Ammon's horn (tissue), 1 donor: ENCODE measurements at regions not wholly inside any gene's neighbourhood (a gene's known extent, or its start where the extent isn't known, plus 50 kb on each side); places are given as distances from the start of the nearest gene placed in this dataset.
A peak's percentile ranks its signal among the peaks of the same experiment; 100 is the strongest.

Experiments
- DNase-seq: peaks from one replicate; pipeline ENCODE4 v3.0.0-alpha.2; 2016; ENCODE audit warnings: low spot score

DNA sequence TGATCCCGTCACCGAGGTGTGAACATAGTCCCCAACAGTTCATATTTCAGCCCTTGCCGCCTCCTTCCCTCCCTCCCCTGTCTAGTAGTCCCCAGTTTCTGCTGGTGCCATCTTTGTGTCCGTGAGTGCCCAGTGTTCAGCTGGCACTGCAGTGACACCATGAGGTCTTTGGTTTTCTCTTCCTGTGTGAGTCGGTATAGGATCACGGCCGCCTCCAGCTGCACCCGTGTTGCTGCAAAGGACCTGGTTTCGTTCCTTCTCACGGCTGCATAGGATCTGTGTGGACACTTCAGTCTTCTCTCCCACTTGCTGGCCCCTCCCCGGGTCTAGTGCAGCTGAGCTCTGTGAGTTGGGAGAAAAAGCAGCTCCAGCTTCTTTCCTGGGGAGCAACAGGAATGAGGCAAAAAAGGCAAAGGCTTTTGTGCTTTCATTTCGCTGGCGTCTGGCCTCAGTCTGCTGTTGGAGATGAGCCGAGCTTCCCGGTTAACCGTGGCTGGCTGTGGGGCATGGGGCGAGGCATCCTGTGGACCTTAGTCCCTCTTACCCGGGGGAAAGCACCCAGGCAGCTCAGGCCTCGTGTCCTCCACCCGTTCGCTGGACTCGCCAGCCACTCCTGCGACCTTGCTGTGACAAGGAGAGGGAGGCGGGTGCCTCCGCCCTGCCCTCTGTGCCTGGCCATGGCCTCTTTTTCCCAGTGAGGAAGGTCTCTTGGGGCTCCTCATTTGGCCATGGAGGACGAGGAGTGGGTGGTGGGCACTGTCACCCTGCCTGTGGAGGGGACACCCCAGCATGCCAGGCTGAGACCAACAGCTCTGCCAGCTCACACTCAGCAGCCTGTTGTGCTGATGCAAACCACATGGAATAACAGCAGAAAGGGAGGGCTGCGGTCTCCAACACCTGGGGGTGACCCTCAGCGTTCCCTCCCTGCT is 196.5 kb downstream of the TEX29 start:
- no peak for DNase-seq

DNA sequence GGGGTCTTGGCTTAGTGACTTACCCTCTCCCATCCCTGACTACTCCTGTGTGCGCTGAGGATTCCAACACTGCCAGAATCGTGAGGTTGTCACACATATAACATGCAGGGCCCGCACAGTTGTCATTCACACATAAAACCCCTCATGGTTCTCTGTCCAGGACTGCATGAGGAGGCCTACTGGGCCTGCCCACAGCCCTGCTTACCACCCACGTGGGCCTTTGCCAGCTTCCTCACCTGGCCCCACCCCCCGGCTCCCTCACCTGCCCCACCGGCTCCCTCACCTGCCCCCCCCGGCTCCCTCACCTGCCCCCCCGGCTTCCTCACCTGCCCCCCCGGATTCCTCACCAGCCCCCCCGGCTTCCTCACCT is 197.2 kb downstream of the TEX29 start:
- no peak for DNase-seq

GRCh38 chr13:111518161-111518792 is 197.8 kb downstream of the TEX29 start:
- DNase-seq = no peak

DNA sequence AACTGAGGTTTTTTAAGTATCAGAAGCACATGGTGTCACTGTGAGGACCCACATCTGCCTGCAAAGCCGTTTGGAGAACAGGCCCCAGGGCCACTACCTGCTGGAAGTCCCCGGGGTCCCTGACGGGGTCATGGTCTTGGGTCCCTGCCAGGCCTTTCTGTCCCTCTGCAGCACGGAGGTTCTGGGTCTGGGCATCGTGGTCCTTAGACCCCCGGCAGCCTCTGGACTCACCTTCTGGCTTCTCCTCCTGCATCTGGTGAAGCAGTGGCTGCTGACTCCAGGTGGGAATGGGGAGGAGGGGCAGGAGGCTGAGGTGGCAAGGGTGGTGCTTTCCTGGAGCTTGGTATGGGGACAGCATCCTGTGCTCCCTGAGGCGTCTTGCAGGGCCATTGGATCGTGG is 198.6 kb downstream of the TEX29 start:
- DNase-seq = no peak

DNA sequence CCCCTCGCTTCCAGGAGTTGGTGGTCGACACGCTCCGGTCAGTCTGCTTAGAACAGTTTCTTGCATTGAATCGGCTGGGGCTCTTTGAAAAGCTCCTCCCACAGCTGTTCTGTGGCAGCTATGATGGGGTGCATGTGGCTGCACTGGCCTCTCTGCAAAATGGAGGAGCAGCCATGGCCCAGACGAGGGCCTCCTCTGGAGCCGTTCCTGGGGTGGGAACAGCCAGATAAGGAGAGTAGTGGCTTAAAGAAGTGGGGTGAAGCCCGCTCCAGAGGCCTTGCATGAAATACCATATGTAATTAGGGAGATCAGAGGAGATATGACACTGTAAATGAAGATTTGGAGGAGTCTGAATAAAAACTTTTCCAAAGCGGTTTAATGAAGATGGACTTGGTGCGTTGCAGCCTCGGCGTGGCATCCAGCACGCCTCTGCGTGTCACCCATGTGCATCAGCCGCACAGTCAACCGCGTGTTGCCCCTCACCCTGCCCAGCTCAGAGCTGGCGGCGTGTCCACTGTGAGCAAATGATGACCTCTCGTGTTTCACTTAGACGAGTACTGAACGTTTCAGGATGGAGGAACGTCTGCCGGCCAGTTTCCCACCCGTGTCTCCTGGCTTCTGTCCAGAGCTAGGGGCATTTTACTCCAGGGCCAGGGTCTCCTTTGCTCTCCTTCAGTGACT is 199.2 kb downstream of the TEX29 start:
- DNase-seq = no peak

- DNase-seq = no peak
Measured at GRCh38 chr13:111521030-111521429, 200.6 kb downstream of the TEX29 start.

DNA sequence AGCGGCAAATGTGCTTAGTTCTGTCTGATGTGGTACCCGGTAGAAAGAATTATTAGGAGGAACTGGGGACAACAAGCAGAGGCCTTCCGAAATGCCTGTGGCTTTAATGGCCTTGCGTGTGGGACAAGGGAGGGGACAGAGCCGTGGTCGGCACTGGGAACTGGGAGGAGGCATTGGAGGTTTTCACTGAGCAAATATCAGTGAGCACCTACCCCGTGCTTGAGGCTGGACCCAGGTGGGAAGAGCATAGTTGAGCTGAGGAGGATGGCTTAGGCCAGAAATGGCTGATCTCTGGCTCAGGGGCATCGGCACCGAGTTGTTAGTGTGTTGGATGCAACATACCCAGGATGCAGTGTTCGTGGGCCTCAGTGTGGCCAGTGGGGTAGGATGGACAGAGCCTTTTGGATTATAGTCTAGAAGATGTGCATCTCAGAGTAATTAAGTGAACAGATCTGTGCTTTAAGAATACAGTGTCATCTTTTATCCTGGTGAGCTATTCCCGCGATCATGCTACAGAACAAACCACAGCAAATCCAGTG is 201.3 kb downstream of the TEX29 start:
- no peak for DNase-seq

DNA sequence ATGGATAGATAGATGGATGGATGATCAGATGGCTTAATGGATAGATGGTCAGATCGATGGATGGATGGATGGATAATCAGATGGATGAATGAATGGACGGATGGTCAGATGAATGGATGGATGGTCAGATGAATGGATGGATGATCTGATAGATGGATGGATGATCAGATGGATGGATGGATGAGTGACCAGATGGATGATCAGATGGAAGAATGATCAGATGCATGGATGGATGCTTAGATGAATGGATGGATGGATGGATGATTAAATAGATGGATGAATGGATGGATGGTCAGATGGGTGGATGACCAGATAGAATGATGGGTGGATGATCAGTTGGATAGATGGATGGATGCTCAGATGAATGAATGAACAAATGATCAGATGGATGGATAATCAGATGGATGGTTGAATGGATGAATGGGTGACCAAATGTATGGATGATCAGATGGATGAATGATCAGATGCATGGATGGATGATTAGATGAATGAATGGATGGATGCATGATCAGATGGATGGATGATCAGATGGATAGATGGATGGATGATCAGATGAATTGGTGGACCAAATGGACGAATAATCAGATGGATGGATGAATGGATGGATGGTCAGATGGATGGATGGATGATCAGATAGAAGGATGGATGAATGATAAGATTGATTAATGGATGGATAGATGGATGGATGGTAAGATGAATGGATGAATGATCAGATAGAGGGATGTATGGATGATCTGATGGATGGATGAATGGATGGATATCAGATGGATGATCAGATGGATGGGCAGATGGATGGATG is 205.1 kb downstream of the TEX29 start:
- no peak for DNase-seq

DNA sequence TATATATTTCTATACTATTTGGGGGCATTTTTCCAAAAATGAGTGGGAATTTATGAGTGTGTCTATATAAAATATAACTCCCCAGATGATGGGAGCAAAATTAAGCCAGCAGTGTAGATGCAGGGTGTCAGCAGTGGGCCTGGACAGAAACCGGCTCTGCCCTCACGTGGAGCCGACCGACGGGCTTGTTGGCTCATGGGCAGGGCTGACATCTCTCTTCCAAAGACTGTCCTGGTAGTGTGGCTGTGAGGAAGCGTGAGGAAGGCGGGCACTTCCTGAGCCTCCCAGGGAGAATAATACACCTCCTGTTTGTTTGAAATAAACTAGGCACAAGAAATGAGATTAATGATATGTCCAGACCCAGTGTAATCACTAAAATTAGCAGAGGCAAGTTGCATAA is 206.5 kb downstream of the TEX29 start:
- no peak for DNase-seq

- DNase-seq = peak; percentile 24
Measured at GRCh38 chr13:111527614-111528229, 207.3 kb downstream of the TEX29 start.

DNA sequence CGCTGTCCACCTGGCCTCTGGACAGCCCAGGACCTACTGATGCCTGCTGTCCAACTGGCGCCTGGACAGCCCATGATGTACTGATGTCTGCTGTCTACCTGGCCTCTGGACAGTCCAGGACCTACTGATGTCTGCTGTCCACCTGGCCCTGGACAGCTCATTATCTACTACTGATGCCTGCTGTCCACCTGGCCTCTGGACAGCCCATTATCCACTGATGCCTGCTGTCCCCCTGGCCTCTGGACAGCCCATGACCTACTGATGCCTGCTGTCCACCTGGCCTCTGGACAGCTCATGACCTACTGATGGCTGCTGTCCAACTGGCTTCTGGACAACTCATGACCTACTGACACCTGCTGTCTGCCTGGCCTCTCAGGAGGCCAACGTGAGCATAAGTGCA is 208.1 kb downstream of the TEX29 start:
- no peak for DNase-seq

DNA sequence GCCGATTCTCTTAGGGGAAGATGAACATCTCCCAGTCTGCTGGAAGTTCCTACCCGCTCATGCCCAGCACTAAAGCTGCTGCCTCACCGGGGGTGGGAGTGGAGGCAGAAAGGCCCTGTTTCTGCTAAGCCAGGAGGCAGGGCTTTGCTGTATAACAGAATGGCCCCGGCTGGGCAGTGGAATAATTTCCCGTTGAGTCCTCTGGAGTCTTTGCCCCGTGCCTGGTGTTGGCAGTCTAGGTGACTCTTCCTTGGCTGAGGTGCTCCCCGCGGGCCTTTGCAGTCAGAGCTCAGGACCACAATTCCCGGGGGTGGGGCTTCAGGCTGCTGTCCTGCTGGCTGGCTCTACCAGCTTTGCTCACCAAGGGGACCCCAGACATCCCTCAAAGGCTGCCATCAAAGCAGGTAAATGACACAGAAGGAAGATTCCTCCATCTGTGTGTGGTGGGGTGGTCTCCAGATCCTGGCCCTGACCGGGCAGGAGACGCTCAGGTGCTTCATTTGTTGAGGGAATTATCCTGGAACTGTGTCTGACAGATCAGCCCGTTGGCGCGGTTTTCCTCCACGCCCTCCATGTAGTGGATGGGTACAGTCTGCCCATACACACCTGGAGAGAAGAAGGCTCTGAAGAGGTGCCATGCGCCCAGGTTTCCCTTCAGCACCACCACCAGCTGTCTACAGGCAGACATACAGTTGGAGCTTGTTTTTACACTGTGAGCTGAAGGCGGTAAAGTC is 209.9 kb downstream of the TEX29 start:
- DNase-seq = no peak

DNA sequence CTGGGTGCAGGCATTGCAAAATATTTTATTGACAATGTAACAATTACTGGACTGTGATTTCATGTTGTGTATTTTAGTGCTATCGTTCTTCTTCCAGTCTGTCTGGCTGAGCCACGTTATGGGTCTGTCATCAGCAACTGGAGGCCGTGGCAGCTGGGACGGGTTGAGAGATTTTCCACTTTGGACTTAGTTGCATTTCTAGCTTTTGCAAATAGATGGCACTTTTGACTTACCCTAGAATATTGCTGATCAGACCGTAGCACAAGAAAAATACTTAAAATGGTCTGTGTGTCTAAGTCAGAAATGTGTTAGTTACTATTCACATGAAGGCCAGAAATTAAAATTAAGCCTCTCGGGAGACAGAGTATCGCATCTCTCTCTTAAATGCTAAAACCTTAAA is 211.1 kb downstream of the TEX29 start:
- DNase-seq = peak; percentile 83

GRCh38 chr13:111532111-111532510 is 211.7 kb downstream of the TEX29 start:
- DNase-seq = no peak

DNA sequence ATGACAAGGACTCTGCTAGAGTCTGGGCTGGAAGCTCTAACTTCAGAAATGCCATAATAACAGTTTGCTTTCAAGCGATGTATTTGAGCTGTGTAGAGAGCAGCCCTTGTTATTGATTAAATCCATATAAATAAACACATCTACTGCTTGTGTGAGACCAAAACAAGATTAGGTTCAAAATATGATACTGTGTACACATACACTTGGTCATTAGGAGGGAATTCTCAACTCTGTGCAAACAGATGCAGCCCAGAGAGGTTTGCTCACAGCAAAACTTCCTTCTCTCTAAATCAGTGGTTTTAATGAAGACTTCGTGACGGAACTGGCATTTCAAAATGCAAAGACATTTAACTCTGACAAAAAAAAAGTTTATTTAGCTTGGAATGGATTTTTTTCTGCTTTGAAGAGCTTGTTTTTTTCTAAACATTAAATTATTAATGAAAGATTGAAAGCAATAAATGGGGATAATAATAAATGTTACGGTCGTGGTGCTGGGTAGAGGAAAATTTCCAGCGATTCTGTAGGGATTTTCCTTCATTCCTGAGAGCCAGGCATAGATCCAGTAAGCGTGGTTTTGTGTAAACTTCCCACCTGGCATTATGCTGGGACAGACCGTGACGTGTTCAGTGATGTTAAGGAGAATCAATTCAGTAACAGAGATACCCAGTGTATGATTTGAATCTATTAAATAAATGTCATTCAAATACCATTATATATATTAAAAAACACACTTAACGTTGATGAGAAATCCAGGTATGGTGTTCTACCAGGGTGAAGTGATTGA is 213.7 kb downstream of the TEX29 start:
- DNase-seq = no peak

GRCh38 chr13:111534751-111535522 is 214.5 kb downstream of the TEX29 start:
- DNase-seq = no peak

- no peak for DNase-seq
Measured at GRCh38 chr13:111535523-111535811, 215.0 kb downstream of the TEX29 start.

- no peak for DNase-seq
Measured at GRCh38 chr13:111536075-111536642, 215.7 kb downstream of the TEX29 start.

GRCh38 chr13:111537115-111537728 is 216.8 kb downstream of the TEX29 start:
- DNase-seq = no peak
